HG03521 (cell line): ENCODE measurements at regions not wholly inside any gene's neighbourhood (a gene's known extent, or its start where the extent isn't known, plus 50 kb on each side); places are given as distances from the start of the nearest gene placed in this dataset.

Experiments
- ATAC-seq: cut with Tn5 transposase; IDR thresholded peaks from one replicate; pipeline ENCODE4 v1.9.1; 2021; ENCODE audit warnings: mild to moderate bottlenecking, moderate library complexity; ENCODE audit not compliant: unreplicated experiment

GRCh38 chr4:115376866-115377265 lies 263.4 kb upstream of the NDST4 start:
- no peak for ATAC-seq

- ATAC-seq = no peak
These were observed 261.2 kb upstream of the NDST4 start for GRCh38 chr4:115374621-115375020.

- no peak for ATAC-seq
These were observed 257.1 kb upstream of the NDST4 start for GRCh38 chr4:115370490-115370889.

- ATAC-seq = no peak
These were observed 256.6 kb upstream of the NDST4 start for GRCh38 chr4:115370012-115370411.

GRCh38 chr4:115366390-115366789 lies 253.0 kb upstream of the NDST4 start:
- no peak for ATAC-seq

DNA sequence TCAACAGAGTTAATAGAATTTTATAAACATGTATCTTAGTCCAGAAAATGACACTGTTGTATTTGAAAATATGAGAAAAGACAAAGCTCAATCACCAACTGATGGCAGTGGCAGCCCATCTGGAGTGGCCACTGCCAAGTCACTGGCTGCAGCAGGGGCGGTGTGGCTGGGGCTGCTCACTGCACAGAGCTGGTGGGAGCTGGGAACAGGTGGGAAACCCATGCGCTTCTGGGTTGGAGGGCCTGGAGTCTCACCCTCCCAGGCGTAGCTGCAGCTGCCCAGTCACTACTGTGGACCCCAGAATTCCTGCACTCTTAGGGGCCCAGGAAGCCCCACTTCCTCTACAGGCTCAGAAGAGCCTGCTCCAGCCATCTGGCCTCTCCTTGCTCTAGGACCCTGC lies 251.8 kb upstream of the NDST4 start:
- no peak for ATAC-seq

GRCh38 chr4:115361781-115362180 lies 248.4 kb upstream of the NDST4 start:
- ATAC-seq = no peak

DNA sequence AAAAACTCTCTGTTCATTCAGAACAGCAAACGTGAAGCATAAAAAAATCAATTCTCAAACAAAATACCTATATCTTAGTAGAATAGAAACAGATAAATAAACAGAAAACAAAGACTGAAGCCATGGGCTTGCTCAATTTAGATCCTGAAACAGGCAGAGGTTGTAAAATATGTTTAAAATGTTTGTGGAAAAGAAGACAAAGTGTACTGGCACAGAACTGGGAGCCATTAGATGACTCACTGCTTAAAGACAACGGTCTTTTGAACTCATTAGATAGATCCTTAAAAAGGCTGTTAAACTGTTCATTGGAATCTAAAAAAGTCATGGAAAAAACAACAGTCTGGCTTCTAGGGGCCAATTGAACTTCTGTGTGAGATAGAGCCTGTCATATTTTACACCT lies 247.0 kb upstream of the NDST4 start:
- no peak for ATAC-seq

GRCh38 chr4:115357776-115358175 lies 244.4 kb upstream of the NDST4 start:
- no peak for ATAC-seq

- ATAC-seq = no peak
These were observed 242.8 kb upstream of the NDST4 start for GRCh38 chr4:115356176-115356575.

DNA sequence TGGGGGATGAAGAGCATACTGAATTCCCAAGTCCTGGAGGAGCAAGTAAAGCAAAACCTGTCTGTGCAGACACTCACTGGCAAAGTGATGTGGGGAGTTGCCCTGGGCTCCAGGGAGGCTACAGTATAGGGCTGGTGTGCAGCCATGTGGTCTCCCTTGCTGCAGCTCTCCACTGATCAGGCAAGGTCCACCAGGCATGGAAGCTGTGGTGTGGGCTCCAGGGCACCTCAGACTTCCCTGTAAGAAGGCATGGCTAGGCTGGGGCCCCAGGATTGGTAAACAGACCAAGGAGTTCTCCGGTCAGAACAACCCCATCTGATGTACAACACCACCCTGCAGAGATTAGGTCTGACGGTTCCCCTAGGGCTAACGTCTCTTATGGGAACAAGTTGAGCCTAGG lies 241.9 kb upstream of the NDST4 start:
- ATAC-seq = no peak

- no peak for ATAC-seq
These were observed 239.9 kb upstream of the NDST4 start for GRCh38 chr4:115353370-115353769.

GRCh38 chr4:115343171-115343570 lies 229.8 kb upstream of the NDST4 start:
- ATAC-seq = no peak

- ATAC-seq = no peak
These were observed 221.5 kb upstream of the NDST4 start for GRCh38 chr4:115334736-115335411.

- no peak for ATAC-seq
These were observed 218.7 kb upstream of the NDST4 start for GRCh38 chr4:115332078-115332477.

DNA sequence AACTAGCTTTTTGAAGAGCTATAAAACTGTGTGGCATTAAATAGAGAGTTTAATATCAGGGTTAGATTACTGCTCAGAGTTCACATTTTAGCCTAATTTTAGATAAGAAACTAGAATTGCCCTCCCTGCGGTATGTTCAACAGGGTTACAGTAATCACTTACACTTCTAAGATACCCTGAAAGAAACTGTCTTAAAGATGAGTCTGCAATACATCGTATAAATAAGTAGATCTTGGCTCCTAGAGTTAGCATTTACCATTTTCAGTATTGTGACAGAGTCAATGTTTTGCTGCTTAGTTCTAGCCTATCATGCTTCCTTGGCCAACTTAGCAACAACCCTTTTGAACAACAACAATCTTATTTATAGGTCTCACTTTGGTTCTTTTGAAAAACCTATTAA lies 217.8 kb upstream of the NDST4 start:
- no peak for ATAC-seq

GRCh38 chr4:115325836-115326235 lies 212.4 kb upstream of the NDST4 start:
- no peak for ATAC-seq

DNA sequence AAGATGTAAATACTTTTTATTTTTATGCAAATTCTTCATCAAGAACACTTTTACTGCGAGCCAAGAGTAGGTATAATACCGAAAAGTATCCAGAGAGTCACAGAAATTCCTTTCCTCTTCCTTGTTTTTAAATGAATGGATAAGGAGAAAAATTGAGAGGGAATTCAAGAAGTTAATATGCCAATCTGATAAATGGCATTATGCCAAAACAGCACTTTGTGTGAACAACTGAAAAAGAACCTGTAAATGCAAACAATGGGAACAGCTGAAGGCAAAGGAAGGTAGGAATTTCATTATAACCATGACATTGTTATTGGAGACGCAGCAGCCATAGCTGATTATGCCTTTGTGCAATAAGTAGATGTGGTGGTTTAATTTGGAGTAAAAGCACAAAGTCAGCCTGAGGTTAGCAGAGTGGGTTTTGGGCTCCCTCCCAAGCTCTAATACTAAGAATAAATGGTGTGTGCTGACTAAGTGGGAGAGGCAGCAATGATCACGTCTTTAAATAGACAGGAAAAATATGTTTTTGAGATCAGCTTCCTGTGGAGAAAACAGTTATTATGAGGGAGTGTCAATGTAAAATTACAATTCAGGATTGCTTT lies 209.8 kb upstream of the NDST4 start:
- no peak for ATAC-seq

- no peak for ATAC-seq
These were observed 201.8 kb upstream of the NDST4 start for GRCh38 chr4:115315182-115315581.

GRCh38 chr4:115310641-115311040 lies 197.2 kb upstream of the NDST4 start:
- ATAC-seq = no peak

DNA sequence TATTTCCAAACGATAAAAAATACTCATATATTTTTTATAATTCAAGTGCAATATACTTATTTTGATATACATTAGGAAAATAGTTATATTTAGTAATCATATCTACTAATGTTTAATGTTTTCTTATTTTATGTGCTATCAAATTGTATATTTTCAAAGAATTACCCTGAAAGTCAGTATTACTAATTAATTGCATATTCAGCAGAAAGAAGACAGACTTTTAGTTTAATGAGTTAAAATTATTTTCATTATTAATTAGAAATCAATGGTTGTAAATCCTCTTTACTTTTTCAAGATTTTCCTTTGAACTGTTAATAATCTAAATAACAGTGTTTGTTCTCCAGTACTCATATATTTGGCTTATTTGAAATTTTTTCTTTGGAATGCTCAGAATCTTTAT lies 181.3 kb upstream of the NDST4 start:
- ATAC-seq = no peak

DNA sequence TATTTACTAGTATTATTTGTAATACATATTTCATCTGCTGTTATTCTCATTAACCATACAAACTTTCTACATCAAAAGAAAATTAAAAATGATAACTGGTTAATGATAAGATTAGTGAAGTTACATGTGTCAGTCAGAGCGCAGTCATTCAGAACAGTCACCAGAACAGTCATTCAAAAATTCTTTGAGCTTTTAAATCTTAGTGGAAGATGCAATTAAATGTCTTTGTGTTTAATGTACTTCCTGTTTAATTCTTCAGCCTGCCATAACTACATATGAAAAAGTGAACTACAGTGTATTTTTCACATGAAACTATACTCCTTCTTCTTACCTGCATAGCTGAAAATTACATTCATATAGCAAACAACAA lies 179.7 kb upstream of the NDST4 start:
- no peak for ATAC-seq
